GM12878 (cell line): ENCODE measurements at regions not wholly inside any gene's neighbourhood (a gene's known extent, or its start where the extent isn't known, plus 50 kb on each side); places are given as distances from the start of the nearest gene placed in this dataset.

ENCODE experiments used
- ATAC-seq: fragments of 200-7000 bp; cut with Tn5 transposase; 3 replicates; pipeline ENCODE4 v1.9.1; 2020; ENCODE audit warnings: mild to moderate bottlenecking, moderate library complexity
- BruUV-seq: library from RNA; stranded (reverse); fragments of 400-500 nt; replicated peaks from 2 replicates; lab custom pipeline; 2021; lab: Mats Ljungman, UMichigan
- CTCF ChIA-PET: fragments of 300-600 bp; sonication (Branson Sonifier 250); formaldehyde crosslinking; extraction: SDS; loops from one replicate; lab custom pipeline; 2021; ENCODE audit warnings: inconsistent platforms; lab: Yijun Ruan, JAX
- POLR2A ChIA-PET: fragments of 350-600 bp; formaldehyde crosslinking; extraction: SDS; loops from one replicate; lab custom pipeline; 2021; ENCODE audit warnings: inconsistent platforms; lab: Charles Lee
- RAD21 ChIA-PET: fragments of 300-600 bp; sonication (Branson Sonifier 250); formaldehyde crosslinking; loops from one replicate; lab custom pipeline; 2023; ENCODE audit warnings: antibody characterized with exemption; ENCODE audit not compliant: unreplicated experiment; lab: Charles Lee
- SMC1A ChIA-PET: fragments of 300-600 bp; sonication (Branson Sonifier 250); formaldehyde crosslinking; loops from one replicate; lab custom pipeline; 2023; ENCODE audit not compliant: unreplicated experiment, uncharacterized antibody; lab: Charles Lee
- DNase-seq: peaks from one replicate; pipeline ENCODE4 v3.0.0-alpha.2; 2011; ENCODE audit warnings: low read depth, low spot score
- FAIRE-seq: peaks from 3 replicates; lab custom pipeline; 2011; peaks lifted over from hg19 to GRCh38; lab: Jason Lieb, UNC
- H2AFZ ChIP-seq: 2 replicates; pipeline ENCODE4 v1.6.0; 2011; ENCODE audit warnings: low read depth, low read length, control low read depth; ENCODE audit not compliant: control insufficient read depth
- H3K27ac ChIP-seq: 2 replicates; pipeline ENCODE4 v1.5.1; 2011; ENCODE audit warnings: control low read depth; ENCODE audit not compliant: control insufficient read depth, insufficient read depth
- H3K27me3 ChIP-seq, 2 experiments: replicated peaks in 1 of 2; 2 replicates each; pipeline versions ENCODE4 v1.6.0 to v1.6.1; 2011; ENCODE audit warnings: low read length in 1 of 2; ENCODE audit not compliant: control insufficient read depth in 2 of 2, insufficient read depth in 2 of 2
- H3K36me3 ChIP-seq, 2 experiments: 2 replicates each; pipeline ENCODE4 v1.5.1; 2011; ENCODE audit warnings: low read length in 1 of 2; ENCODE audit not compliant: control insufficient read depth in 2 of 2, insufficient read depth in 2 of 2
- H3K4me1 ChIP-seq: 2 replicates; pipeline ENCODE4 v1.6.1; 2011; ENCODE audit warnings: mild to moderate bottlenecking, low read length, moderate library complexity, mixed read lengths; ENCODE audit not compliant: control insufficient read depth, insufficient read depth
- H3K4me2 ChIP-seq: 2 replicates; pipeline ENCODE4 v1.6.0; 2011; ENCODE audit warnings: control low read depth; ENCODE audit not compliant: control insufficient read depth, insufficient read depth
- H3K4me3 ChIP-seq: fragments of 200-600 bp; sonication (generic); 2 replicates; pipeline ENCODE4 v1.5.1; 2016
- H3K79me2 ChIP-seq: 2 replicates; pipeline ENCODE4 v1.6.0; 2011; ENCODE audit warnings: low read length; ENCODE audit not compliant: control insufficient read depth, insufficient read depth
- H3K9ac ChIP-seq: 2 replicates; pipeline ENCODE4 v1.8.0; 2011; ENCODE audit warnings: low read length, control low read depth, mixed read lengths; ENCODE audit not compliant: control insufficient read depth, insufficient read depth
- H3K9me3 ChIP-seq: replicated peaks from 3 replicates; pipeline ENCODE4 v1.5.1; 2011; ENCODE audit warnings: mild to moderate bottlenecking, low read length; ENCODE audit not compliant: control insufficient read depth, insufficient read depth
- H4K20me1 ChIP-seq: 2 replicates; pipeline ENCODE4 v1.6.0; 2011; ENCODE audit not compliant: control insufficient read depth, insufficient read depth
- BCL11A ChIP-seq: IDR thresholded peaks from 2 replicates; pipeline ENCODE4 v1.6.1; 2011; ENCODE audit warnings: low read depth, low read length
- IRF4 ChIP-seq: IDR thresholded peaks from 2 replicates; pipeline ENCODE4 v1.6.1; 2011; ENCODE audit warnings: low read depth, low read length
- JUND ChIP-seq: IDR thresholded peaks from 2 replicates; pipeline ENCODE4 v1.6.1; 2012; ENCODE audit warnings: low read depth, mild to moderate bottlenecking, low read length, improper control_type of control experiment, moderate library complexity
- RBBP5 ChIP-seq: fragments of 200-600 bp; sonication (generic); conservative IDR thresholded peaks from 2 replicates; pipeline ENCODE4 v1.6.1; 2016
- ZNF207 ChIP-seq: fragments of 450-650 bp; IDR thresholded peaks from 2 replicates; pipeline ENCODE4 v1.6.1; 2014; ENCODE audit warnings: antibody characterized with exemption, mild to moderate bottlenecking, borderline replicate concordance
- ZSCAN29 ChIP-seq: fragments of 450-650 bp; IDR thresholded peaks from 2 replicates; pipeline ENCODE4 v1.6.1; 2017; ENCODE audit warnings: mild to moderate bottlenecking, moderate library complexity
- WGBS: methylation state at CpG from one replicate; pipeline ENCODE4 v1.1.6; 2016; ENCODE audit warnings: low lambda C conversion rate; ENCODE audit not compliant: insufficient replicate concordance, insufficient coverage; ENCODE audit errors: missing lambda C conversion rate; 5-methylcytosine and 5-hydroxymethylcytosine counted together
- in situ Hi-C: fragments of 300-500 bp; cut with MboI; formaldehyde crosslinking; loops from 9 replicates; pipeline ENCODE4 v1.14.3; 2018; ENCODE audit warnings: mixed read lengths
- intact Hi-C: fragments of 100-400 bp; cut with micrococcal nuclease; formaldehyde crosslinking; loops from one replicate; pipeline ENCODE4 v1.14.2; 2022; ENCODE audit not compliant: unreplicated experiment
- TF ChIP-seq, protein P1 (sequence below): IDR thresholded peaks from 2 replicates; pipeline ENCODE4 v1.6.1; 2012; ENCODE audit warnings: low read depth, low read length, improper control_type of control experiment
- TF ChIP-seq, protein P2 (sequence below): fragments of 450-650 bp; IDR thresholded peaks from 2 replicates; pipeline ENCODE4 v1.6.1; 2018; ENCODE audit warnings: borderline replicate concordance, mild to moderate bottlenecking; ENCODE audit not compliant: partially characterized antibody
- TF ChIP-seq, protein P3 (sequence below): IDR thresholded peaks from 2 replicates; pipeline ENCODE4 v1.6.1; 2011; ENCODE audit warnings: low read depth, mild to moderate bottlenecking, low read length, moderate library complexity, borderline replicate concordance; ENCODE audit errors: extremely low read depth

DNA sequence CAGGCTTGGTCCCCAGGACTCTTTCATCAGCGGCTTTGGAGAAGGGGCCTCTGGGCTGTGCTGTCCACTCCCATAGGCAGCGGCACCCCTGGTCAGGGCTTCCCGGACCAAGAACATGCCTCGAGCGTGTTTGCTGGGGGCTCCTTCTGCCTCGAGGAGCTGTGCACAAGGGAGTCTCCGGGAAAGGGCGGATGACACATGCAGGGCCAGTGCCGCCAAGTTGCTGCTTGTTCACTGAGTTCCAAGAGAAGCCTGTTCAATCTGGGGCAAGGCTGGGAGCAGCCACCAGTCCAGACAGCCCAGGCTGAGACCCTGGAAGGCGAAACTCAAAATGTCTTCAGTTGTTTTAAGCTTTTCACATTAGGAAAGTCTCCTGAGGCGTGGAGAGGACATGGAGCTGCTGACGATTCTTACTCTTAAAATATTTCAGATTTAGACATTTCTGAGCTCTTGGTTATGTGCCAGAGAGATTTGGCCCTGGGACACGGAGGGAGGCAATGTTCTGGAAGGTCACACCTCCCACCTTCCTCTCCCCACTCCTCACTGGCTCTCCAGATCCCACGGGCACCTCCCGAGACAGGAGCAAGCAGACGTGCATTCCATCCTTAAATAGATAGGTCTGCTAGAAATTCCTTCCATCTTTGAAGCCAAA lies 84.5 kb upstream of the ZNF469 start:
- POLR2A ChIA-PET = no interaction called here
- no peak overlapping the region for H3K27ac ChIP-seq
- TF ChIP-seq IRF4 (no peak), ZNF207 (no peak), ZSCAN29 (no peak), JUND (no peak), RBBP5 (no peak), BCL11A (no peak)
- TF ChIP-seq, protein P1, sequence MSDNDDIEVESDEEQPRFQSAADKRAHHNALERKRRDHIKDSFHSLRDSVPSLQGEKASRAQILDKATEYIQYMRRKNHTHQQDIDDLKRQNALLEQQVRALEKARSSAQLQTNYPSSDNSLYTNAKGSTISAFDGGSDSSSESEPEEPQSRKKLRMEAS = no peak
- TF ChIP-seq, protein P2, sequence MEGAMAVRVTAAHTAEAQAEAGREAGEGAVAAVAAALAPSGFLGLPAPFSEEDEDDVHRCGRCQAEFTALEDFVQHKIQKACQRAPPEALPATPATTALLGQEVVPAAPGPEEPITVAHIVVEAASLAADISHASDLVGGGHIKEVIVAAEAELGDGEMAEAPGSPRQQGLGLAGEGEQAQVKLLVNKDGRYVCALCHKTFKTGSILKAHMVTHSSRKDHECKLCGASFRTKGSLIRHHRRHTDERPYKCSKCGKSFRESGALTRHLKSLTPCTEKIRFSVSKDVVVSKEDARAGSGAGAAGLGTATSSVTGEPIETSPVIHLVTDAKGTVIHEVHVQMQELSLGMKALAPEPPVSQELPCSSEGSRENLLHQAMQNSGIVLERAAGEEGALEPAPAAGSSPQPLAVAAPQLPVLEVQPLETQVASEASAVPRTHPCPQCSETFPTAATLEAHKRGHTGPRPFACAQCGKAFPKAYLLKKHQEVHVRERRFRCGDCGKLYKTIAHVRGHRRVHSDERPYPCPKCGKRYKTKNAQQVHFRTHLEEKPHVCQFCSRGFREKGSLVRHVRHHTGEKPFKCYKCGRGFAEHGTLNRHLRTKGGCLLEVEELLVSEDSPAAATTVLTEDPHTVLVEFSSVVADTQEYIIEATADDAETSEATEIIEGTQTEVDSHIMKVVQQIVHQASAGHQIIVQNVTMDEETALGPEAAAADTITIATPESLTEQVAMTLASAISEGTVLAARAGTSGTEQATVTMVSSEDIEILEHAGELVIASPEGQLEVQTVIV = no peak
- TF ChIP-seq, protein P3, sequence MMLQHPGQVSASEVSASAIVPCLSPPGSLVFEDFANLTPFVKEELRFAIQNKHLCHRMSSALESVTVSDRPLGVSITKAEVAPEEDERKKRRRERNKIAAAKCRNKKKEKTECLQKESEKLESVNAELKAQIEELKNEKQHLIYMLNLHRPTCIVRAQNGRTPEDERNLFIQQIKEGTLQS = no peak
- TF ChIP-seq, all 136 proteins: peak for 0
- Histone ChIP-seq H3K9me3 (no peaks in the 10 kb centered on the region), H2AFZ (no peak overlapping the region), H3K27me3 (no peaks in the 10 kb centered on the region; a peak in 1 of 4 replicates), H3K9ac (no peak overlapping the region), H3K79me2 (no peaks in the 10 kb centered on the region), H3K36me3 (no peaks in the 10 kb centered on the region), H3K4me1 (no peaks in the 10 kb centered on the region), H3K4me3 (no peak overlapping the region), H3K4me2 (no peak overlapping the region), H4K20me1 (no peaks in the 10 kb centered on the region)
- ChIA-PET RAD21 (no interaction called here), CTCF (no interaction called here), SMC1A (no interaction called here)
- ATAC-seq = no peak
- 33% methylated on average over 16 of the region's 16 CpGs for WGBS
- in situ Hi-C loops (no loop called here), intact Hi-C loops (no loop called here)
- no peak for DNase-seq
- no TSS peak for BruUV-seq
- no peak for FAIRE-seq
